ENCODE measurements at regions not wholly inside any gene's neighbourhood (a gene's known extent, or its start where the extent isn't known, plus 50 kb on each side); places are given as distances from the start of the nearest gene placed in this dataset.

DNA sequence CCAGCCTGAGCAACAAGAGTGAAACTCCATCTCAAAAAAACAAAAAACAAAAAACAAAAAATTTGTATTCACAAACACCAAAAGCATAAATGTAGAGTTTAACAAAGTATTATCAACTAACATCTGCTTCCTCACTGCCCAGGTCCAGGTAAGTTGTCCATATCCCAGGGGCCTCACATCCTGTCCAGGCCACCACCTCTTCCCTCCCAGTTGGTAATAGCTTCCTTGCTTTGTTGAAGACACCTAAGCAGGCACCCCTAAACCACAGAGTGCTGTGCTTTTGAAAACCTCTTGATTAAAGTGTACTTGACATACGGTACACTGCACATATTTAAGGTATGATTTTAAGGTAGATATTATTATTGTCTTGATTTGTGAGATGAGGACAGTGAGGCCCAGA lies 299.8 kb downstream of the SHQ1 start:
- Histone ChIP-seq H3K27ac (no peak overlapping the region), H3K4me3 (no peak overlapping the region)

DNA sequence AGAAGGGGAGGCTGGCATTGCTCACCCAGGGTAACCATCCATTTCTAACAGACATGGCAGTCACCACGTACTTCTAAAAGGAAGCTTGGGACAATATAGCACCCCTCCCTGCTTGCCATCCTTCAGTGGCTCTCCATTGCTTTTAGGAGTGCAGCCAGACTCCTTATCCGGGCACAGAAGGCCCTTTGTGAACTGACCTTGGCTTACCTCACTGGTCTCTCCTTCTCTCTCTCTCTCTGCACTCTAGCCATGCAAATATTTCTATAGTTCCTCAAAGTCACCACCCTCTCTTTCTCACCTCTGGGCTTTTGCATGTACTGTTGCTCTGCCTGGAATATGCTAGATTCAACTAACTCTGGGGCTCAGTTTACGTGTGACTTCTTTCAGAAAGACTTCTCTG lies 301.1 kb downstream of the SHQ1 start:
- Histone ChIP-seq H3K4me3 (no peak overlapping the region), H3K27ac (no peak overlapping the region)

DNA sequence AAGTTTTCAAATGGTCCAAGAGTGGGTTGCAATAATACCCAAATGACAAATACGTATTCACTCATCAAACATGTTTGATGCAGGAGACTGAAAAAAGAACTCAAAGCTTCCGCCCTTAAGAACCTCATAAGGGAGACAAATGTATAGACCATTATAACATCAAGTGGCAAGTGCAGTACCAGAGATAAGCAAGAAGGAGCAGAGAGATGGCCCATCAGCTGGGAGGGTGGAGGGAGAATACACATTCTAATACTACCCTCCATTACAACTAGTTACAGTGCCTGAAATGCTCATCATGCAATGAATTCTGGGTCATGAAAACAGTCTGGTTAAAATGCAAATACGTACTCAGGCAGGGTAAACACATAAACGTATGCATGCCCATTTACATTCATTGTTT lies 304.0 kb downstream of the SHQ1 start:
- Histone ChIP-seq H3K4me3 (no peak overlapping the region), H3K27ac (no peak overlapping the region)

DNA sequence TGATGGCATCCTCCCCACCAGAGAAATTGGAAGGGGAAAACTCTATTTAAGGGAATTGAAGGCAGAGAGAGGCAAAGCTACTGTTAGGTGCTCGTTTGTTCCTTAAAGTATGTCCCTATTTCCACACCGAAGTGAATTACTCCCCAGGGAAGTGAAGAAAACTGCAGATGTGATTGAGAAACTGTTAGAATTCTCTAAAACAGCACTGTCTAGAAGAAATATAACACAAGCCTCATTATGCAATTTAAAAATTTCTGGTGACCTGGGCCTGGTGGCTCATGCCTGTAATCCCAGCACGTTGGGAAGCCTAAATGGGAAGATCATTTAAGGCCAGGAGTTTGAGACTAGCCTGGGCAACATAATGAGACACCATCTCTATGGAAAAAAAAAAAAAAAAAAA lies 305.0 kb downstream of the SHQ1 start:
- Histone ChIP-seq H3K27ac (no peak overlapping the region), H3K4me3 (no peak overlapping the region)

DNA sequence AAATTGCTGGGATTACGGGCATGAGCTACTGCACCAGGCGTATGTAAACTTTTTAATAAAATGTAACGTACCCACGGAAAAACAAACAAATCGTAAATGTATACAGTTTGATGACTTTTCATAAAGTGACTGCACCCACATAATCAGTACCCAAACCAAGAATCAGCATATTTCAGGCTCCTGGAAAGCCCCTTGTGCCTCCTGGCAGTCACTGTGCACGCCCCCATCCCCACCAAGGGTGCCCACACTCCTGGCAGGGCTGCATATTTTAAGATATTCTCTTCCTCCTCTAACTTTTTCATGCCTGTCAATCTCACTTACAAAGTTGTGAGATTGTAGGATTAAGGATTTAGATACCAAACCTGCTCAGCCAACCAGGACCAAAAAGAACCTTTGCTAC lies 305.5 kb downstream of the SHQ1 start:
- H3K4me3 ChIP-seq: no peak overlapping the region
- no peak overlapping the region for H3K27ac ChIP-seq

DNA sequence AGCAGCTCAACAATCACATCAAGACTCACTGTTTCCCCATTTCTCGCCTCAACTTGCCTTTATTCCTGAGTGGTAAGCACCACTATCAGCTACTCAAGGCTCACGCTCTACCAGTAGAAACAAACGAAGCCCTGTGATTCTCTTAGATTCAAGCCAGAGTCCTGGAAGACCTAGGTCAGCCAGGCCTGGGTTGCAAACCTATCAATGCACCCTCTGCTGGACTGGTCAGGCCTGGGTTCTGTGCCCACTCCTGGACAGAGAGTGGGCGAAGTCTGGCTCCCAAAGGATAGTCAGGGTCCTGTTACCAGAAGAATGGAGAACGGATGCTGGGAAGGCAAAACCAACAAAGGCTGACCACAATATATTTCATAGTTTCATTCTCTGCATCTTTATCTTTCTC lies 308.4 kb downstream of the SHQ1 start:
- H3K27ac ChIP-seq: no peak overlapping the region

DNA sequence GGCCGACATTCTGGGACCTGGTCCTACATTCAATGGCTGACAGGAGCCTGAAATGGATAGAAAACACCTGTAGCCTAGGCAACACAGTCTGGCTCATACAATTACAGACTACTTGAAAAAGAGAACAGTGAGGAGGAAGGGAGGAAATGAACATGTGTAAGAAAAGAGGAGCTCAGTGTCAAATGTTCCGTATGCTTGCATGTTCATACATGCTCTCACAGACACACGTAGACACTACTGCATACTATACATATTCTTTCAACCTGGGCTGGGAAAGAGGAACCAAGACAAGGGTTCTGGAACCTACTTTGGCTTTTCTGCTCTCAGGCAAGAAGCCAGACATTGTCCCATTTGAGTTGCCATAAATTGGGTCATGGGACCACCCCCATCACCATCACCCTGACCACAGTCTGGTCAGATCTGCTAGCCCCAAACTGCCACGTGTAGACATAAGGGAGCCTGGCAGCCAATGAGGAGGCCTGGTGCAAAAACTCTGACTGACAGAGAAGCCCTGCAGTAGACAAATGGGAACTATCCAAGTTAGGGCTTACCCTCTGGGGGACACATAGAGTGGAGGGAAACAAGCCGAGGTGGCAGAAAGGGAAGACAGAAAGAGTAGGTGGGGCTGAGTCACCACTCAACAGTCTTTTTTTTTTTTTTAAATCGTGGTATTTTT lies 310.0 kb downstream of the SHQ1 start:
- H3K4me3 ChIP-seq: no peak overlapping the region
- no peak overlapping the region for H3K27ac ChIP-seq

More for the DNA sequence above, 308.4 kb downstream of the SHQ1 start:
- no peak overlapping the region for H3K4me3 ChIP-seq

DNA sequence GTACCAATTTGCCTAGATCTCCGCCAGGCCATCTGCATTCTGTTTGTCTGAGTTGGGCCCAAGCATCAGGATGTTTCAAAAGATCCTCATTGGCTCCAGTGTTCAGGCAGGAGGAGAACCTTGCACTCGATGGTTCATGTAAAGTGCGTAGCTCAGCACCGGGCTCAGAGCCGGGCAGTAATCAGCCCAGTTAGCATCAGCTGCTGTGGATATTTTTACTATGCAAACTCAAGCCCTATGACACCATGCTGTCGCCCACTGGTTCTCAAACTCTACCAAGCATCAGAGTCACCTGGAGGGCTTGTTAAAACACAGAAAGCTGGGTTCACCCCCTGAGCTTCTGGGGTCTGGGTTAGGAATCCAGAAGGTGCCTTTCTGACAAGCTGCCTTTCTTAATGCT lies 310.8 kb downstream of the SHQ1 start:
- no peak overlapping the region for H3K4me3 ChIP-seq

DNA sequence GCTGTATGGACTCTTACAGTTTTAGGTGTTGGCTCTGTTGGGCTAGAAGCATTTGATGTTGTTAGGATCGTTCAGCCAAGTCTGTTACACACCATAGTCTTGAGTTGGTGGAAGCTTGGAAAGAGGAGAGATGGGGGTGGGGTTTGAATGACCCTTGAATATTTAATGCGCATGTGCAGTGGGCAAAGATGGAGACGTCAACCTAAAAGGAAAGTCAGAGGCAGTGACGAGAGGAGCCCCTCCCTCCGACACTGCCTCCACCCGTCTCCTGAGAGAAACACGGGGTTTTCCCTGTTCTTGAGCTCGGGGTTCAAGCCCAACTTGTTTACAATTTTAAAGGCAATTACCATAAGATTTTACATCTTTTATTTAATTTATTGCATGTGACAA lies 311.4 kb downstream of the SHQ1 start:
- H3K27ac ChIP-seq: no peak overlapping the region
- H3K4me3 ChIP-seq: no peak overlapping the region

More for the DNA sequence above, 310.8 kb downstream of the SHQ1 start:
- H3K27ac ChIP-seq: no peak overlapping the region

DNA sequence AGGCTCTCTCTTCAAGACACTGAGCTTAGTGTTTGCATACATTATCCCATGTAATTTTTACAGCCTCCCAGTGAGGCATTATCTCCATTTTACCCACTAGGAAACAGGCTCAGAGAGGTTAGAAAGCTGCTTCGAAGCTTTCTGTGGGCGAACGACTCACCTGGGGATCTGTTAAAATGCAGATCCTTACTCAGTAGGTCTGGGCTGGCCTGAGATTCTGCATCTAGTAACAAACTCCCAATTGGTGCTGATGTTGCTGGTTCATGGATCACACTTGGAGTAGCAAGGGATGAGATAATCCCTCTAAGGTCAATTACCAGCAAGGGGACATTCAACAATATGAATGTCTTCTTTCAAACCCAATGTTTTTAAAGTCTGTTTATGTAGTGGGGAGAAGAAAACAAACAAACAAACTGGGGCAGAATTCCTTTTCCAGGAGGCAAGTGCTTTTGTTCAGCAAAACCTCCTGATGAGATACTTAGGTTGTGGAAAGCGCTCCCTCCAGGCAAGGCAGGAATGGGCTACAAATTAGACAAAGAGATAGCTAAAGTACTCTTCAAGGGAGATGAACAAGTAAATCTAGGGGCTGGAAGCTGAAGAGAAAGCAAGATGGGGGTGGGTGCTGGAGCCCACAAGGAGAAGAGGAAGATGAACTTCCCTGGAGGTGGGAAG lies 311.9 kb downstream of the SHQ1 start:
- Histone ChIP-seq H3K27ac (no peak overlapping the region), H3K4me3 (no peak overlapping the region)

DNA sequence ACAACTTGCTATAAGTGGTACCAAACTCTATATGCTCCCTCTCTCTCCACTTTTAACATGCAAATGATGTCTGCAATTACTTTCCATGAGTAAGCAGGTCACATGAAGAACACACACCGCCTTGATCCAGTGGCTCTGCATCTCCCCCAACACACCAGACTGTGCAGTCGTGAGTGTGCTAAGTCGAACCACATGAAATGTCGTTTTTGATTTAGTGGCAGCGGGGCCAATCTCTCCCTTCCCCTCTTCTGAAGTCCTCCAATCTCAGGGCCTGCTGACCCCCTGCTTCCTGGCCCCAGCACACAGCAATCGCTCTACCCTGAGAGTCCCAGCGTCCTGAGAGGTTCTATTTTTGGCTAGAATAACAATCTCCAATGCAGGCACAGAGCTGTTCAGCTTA lies 312.5 kb downstream of the SHQ1 start:
- Histone ChIP-seq H3K4me3 (no peak overlapping the region), H3K27ac (no peak overlapping the region)

DNA sequence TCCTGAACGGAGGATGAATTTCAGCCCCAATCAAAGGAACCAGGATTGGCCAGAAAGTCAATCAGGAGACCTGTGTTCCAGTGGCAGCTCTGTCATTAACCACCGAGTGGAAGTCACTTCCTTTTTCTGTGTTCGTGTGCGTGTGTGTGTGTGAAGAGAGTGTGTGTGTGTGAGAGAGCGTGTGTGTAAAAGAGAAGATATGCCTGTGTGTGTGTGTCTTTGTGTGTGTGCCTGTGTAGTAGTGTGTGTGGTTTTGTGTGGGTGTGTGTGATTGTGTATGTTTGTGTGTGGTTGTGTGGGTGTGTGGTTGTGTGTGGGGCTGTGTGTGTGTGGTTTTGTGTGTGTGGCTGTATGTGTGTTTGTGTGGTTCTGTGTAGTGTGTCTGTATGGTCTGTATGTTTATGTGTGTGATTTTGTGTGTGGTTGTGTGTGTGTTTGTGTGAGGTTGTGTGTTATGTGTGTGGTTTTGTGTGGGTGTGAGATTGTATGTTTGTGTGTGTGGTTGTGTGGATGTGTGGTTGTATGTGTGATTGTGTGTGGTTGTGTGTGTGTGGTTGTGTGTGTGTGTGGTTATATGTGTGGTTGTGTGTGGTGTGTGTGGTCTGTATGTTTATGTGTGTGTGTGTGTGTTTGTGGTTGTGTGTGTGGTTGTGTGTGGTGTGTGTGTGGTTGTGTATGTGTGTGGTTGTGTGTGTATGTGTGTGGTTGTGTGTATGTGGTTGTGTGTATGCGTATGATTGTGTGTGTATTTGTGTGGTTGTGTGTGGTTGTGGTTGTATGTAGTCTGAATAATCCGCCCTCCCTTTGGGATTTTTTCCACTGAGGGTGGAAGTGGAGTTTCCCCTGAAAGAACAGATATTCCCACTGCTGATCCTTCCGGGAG lies 314.4 kb downstream of the SHQ1 start:
- Histone ChIP-seq H3K4me3 (no peak overlapping the region), H3K27ac (no peak overlapping the region)

DNA sequence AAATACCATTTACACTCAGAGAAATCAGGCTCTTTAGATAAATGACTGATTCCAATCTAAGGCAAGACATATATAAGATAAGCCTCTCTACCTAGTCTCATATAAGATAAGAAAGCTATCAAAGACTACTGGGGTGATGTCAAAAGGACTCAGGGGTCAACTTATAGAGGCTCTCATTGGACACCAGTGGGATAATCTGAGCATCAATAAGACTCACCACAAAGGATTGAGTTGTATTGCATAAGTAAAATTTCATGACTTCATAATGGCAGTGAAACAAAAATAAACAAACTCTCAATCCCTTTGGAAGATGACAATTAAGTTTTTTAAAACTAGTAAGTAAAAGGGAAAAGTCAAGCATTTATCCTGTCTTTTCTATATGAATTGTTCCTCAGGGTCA lies 317.8 kb downstream of the SHQ1 start:
- Histone ChIP-seq H3K27ac (no peak overlapping the region), H3K4me3 (no peak overlapping the region)

DNA sequence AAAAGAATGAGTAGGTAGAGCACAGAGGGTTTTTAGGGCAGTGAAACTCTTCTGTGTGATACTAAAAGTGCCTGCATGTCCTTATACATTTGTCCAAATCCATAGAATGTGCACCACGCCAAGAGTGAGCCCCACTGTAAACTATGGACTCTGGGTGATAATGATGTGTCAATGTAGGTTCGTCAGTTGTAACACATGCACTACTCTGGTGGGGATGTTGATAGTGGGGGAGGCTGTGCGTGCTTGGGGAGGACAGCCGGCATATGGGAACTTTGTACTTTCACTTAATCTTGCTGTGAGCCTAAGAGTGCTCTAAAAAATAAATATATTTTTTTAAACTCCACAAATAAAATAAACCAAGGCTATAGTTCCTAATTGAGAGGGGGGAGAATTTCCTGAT lies 319.2 kb downstream of the SHQ1 start:
- Histone ChIP-seq H3K4me3 (no peak overlapping the region), H3K27ac (no peak overlapping the region)

DNA sequence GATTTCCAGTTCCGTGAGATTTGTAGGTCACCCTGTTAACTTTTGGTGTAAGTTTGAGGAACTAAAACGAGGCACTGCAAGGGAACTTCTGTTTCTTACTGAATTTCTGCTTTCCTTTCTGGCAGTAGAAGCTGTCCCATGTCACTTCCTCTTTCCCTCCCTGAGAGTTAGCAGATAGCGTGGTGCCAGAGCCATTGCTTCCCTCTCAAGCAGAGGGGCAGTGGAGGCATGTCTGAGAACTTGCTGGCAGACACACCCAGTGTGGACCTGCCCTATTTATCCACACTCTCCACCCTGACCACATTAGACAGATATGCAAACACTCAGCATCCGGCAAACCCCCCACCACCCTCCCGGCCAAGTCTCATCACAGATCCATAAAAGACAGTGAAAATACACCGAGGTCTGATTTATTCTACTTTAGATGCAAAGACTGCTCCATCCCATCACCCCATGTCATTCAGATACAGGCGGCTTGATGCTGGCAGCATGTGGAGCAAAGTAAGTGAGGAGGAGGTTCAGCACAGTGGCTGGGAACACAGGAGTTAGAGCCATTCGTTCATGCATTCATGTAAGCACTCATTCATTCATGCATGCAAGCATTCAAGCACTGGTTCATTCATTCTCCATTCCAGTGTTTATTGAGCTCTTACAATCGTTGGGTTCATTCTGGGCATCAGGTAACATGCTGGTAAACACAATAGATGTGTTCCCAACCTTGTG lies 324.7 kb downstream of the SHQ1 start:
- H3K4me3 ChIP-seq: no peak overlapping the region
- peak overlapping the region in 5 of 21 experiments; percentile 20 to 70 (median 27) for H3K27ac ChIP-seq

DNA sequence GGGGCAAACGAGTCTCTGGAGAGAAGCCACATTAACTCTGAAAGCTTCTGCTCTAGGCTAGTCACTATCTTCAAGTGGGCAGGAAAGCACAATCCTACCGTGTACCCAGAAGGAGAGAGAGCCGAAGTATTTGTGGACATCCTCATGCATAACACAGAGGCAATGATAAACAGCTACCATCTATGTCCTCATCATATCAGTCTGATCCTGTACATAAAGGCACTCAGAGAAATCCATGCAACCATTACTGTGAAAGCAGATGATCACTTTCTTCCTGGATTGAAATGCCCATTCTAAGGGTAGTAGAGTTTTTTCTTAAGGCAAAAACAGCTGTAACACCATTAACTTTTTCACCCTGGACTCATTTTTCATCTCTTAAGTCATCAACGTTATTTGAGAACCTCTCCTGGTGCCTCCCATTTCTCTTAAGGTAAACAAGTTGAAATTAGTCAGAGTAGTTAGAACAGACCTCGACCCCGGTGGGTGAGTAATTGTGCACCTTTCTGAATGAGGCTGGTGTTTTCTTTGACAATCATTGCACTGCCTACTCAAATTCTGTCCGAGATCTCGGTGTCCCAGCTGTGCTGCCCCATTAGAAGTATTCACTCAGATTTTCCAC lies 327.4 kb downstream of the SHQ1 start:
- Histone ChIP-seq H3K4me3 (no peak overlapping the region), H3K27ac (no peak overlapping the region)

DNA sequence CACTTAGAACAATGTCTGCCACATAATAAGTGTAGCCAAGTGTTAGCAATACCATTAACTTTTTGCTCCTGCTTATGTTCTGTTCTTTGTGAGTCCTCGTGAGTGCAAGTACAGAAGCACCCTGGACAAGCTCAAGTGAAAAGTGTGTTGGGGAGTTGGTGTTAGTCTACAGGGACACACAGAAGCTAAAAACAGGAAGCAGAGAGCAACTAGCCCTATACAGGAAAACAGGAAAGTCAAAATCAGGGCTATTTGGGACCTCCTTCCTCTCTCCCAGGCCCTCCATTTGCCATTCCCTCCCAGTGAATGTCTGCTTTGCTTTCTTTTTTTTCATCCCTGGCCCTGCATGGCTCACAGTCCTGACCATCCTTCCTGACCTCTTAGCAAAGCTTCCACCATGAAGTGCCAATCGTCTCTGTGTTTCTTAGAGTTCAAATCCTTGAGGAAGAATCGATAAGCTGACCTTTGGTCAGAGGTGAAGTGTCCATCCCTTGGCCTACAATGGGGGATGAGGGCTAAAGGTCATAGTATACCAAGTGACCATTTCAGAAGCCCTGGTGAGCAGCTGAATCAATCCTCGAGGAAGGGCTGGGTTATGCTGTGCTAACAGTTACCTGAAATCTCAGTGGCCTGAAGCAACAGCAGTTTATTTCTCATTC lies 328.2 kb downstream of the SHQ1 start:
- Histone ChIP-seq H3K27ac (no peak overlapping the region), H3K4me3 (no peak overlapping the region)

DNA sequence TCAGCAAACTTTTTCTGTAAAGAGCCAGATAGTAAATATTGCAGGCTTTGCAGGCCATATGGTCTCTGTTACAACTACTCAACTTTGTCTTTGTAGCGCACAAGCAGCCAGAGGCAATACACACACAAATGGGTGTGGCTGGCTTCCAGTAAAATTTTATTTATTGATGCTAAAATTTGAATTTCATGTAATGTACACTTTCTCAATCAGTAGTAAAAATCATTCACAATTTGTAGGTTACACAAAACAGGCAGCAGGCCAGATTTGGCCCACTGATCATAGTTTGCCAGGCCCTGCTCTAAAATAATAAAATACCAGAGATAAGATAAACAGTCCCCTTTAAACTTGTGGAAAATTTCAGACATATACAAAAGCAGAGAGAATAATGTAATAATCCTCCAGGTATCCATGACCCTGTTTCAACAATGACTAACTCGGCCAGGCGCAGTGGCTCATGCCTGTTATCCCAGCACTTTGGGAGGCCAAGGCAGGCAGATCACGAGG lies 330.3 kb downstream of the SHQ1 start:
- H3K4me3 ChIP-seq: no peak overlapping the region
- H3K27ac ChIP-seq: no peak overlapping the region

DNA sequence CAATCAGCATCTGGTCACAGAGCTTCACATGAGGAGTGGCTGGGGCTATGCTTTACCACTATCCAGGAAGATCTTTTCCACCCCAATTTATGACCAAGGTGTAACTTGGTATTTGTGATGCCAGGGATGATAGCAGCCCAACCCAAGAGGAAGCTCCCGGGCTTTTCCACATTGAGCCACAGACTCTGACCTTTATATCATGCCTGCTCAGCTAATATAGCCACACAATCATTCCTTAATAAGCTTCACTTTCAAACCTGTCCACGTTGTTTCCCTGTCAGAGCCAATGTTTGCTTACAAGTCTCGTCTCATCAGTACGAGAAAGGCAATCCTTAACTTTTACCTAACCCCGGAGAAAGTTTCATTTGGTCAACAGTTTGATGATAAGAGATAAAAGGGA lies 330.9 kb downstream of the SHQ1 start:
- H3K4me3 ChIP-seq: no peak overlapping the region
- H3K27ac ChIP-seq: no peak overlapping the region
